Fibroblast of the aortic adventitia (primary cell): ENCODE measurements at regions not wholly inside any gene's neighbourhood (a gene's known extent, or its start where the extent isn't known, plus 50 kb on each side); places are given as distances from the start of the nearest gene placed in this dataset.

Source experiments
- DNase-seq: peaks from one replicate; pipeline ENCODE4 v3.0.0-alpha.2; 2010; ENCODE audit warnings: low read depth
- H3K4me3 ChIP-seq: 2 replicates; pipeline ENCODE4 v1.5.1; 2011; ENCODE audit warnings: low read depth, mild to moderate bottlenecking, control low read depth, low read length, moderate library complexity
- CTCF ChIP-seq: IDR thresholded peaks from 2 replicates; pipeline ENCODE4 v1.5.1; 2011; ENCODE audit warnings: mild to moderate bottlenecking, low read length, control low read depth, inconsistent platforms; ENCODE audit not compliant: insufficient read depth

- TF ChIP-seq CTCF, result no peak
- H3K4me3 ChIP-seq, result no peak overlapping the region
- DNase-seq, result no peak
Measured at GRCh38 chr10:130430852-130431704, 294.9 kb downstream of the GLRX3 start.

- no peak overlapping the region for H3K4me3 ChIP-seq
- no peak for TF ChIP-seq CTCF
- DNase-seq, result no peak
Measured at GRCh38 chr10:130432271-130432670, 296.1 kb downstream of the GLRX3 start.

GRCh38 chr10:130432850-130433249 lies 296.7 kb downstream of the GLRX3 start:
- no peak for DNase-seq
- TF ChIP-seq CTCF, result no peak

GRCh38 chr10:130434446-130435385 lies 298.5 kb downstream of the GLRX3 start:
- H3K4me3 ChIP-seq, result no peak overlapping the region
- no peak for DNase-seq
- no peak for TF ChIP-seq CTCF

More at GRCh38 chr10:130432850-130433249, 296.7 kb downstream of the GLRX3 start:
- H3K4me3 ChIP-seq, result no peak overlapping the region

- H3K4me3 ChIP-seq, result no peak overlapping the region
- no peak for TF ChIP-seq CTCF
- no peak for DNase-seq
Measured at GRCh38 chr10:130435961-130436360, 299.8 kb downstream of the GLRX3 start.

- no peak for TF ChIP-seq CTCF
- DNase-seq, result no peak
- no peak overlapping the region for H3K4me3 ChIP-seq
Measured at GRCh38 chr10:130438861-130439260, 302.7 kb downstream of the GLRX3 start.
